Hepatocyte (in vitro differentiated cells): ENCODE measurements at regions not wholly inside any gene's neighbourhood (a gene's known extent, or its start where the extent isn't known, plus 50 kb on each side); places are given as distances from the start of the nearest gene placed in this dataset.

Source experiments
- DNase-seq: peaks from one replicate; pipeline ENCODE4 v3.0.0-alpha.2; 2016; ENCODE audit warnings: low spot score
- H2AFZ ChIP-seq: fragments of 200-600 bp; sonication (generic); 2 replicates; pipeline ENCODE4 v1.6.0; 2016; ENCODE audit warnings: antibody characterized with exemption, mild to moderate bottlenecking
- H3K27ac ChIP-seq: fragments of 200-600 bp; sonication (generic); 2 replicates; pipeline ENCODE4 v1.5.1; 2016; ENCODE audit warnings: mild to moderate bottlenecking
- H3K27me3 ChIP-seq: fragments of 200-600 bp; sonication (generic); 2 replicates; pipeline ENCODE4 v1.6.1; 2016
- H3K36me3 ChIP-seq: fragments of 200-600 bp; sonication (generic); replicated peaks from 2 replicates; pipeline ENCODE4 v1.5.1; 2016; ENCODE audit warnings: low read depth; ENCODE audit not compliant: insufficient read depth
- H3K4me1 ChIP-seq: fragments of 200-600 bp; sonication (generic); 2 replicates; pipeline ENCODE4 v1.5.1; 2016; ENCODE audit warnings: mild to moderate bottlenecking, moderate library complexity; ENCODE audit not compliant: insufficient read depth
- H3K4me2 ChIP-seq: fragments of 200-600 bp; sonication (generic); 2 replicates; pipeline ENCODE4 v1.6.0; 2016
- H3K4me3 ChIP-seq: fragments of 200-600 bp; sonication (generic); 2 replicates; pipeline ENCODE4 v1.5.1; 2016; ENCODE audit warnings: mild to moderate bottlenecking
- H3K79me2 ChIP-seq: fragments of 200-600 bp; sonication (generic); 2 replicates; pipeline ENCODE4 v1.6.0; 2017; ENCODE audit warnings: mild to moderate bottlenecking
- H3K9me2 ChIP-seq: fragments of 200-600 bp; sonication (generic); replicated peaks from 2 replicates; pipeline ENCODE4 v1.6.0; 2017; ENCODE audit warnings: mild to moderate bottlenecking; ENCODE audit not compliant: insufficient read depth
- H3K9me3 ChIP-seq: fragments of 200-600 bp; sonication (generic); 2 replicates; pipeline ENCODE4 v1.5.1; 2016; ENCODE audit warnings: low read depth, mild to moderate bottlenecking
- H4K20me1 ChIP-seq: fragments of 200-600 bp; sonication (generic); 2 replicates; pipeline ENCODE4 v1.6.0; 2016; ENCODE audit warnings: mild to moderate bottlenecking; ENCODE audit not compliant: insufficient read depth, poor library complexity, severe bottlenecking
- EZH2 ChIP-seq: fragments of 200-600 bp; sonication (generic); IDR thresholded peaks from 2 replicates; pipeline ENCODE4 v1.6.1; 2016; ENCODE audit warnings: antibody characterized with exemption, mild to moderate bottlenecking, borderline replicate concordance
- EZH2phosphoT487 ChIP-seq: fragments of 200-600 bp; sonication (generic); IDR thresholded peaks from one replicate; pipeline ENCODE4 v1.6.1; 2018; ENCODE audit warnings: antibody characterized with exemption, mild to moderate bottlenecking, low read depth, moderate library complexity; ENCODE audit not compliant: unreplicated experiment, severe bottlenecking
- WGBS: methylation state at CpG from one replicate; pipeline ENCODE4 v1.1.6; 2016; ENCODE audit warnings: low lambda C conversion rate; ENCODE audit errors: missing lambda C conversion rate; 5-methylcytosine and 5-hydroxymethylcytosine counted together
- TF ChIP-seq, protein P1 (sequence below): fragments of 200-600 bp; sonication (generic); IDR thresholded peaks from 2 replicates; pipeline ENCODE4 v1.5.1; 2016; ENCODE audit warnings: antibody characterized with exemption, mild to moderate bottlenecking; ENCODE audit not compliant: poor library complexity

DNA sequence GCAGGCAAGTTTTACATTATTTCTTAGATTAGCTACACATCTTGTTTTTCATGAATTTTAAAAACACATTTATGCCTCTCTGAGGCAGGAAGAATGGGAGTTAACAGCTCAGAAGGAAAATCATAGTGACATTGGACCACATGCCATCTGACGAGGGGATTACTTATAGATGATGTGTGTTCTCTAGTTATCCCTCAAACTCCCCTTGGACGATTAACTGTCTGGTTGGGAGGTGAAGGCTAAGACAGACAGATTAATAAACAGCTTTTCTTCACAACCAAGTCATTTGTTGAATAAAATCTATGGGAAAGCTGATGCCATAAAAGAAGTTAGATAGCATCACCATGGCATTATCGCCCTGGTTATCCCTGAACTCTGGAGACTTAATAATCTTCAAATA, 80.0 kb upstream of the PREP start:
- H3K9me2 ChIP-seq, result no peaks in the 10 kb centered on the region
- no peak overlapping the region for H3K4me3 ChIP-seq
- TF ChIP-seq, protein P1, sequence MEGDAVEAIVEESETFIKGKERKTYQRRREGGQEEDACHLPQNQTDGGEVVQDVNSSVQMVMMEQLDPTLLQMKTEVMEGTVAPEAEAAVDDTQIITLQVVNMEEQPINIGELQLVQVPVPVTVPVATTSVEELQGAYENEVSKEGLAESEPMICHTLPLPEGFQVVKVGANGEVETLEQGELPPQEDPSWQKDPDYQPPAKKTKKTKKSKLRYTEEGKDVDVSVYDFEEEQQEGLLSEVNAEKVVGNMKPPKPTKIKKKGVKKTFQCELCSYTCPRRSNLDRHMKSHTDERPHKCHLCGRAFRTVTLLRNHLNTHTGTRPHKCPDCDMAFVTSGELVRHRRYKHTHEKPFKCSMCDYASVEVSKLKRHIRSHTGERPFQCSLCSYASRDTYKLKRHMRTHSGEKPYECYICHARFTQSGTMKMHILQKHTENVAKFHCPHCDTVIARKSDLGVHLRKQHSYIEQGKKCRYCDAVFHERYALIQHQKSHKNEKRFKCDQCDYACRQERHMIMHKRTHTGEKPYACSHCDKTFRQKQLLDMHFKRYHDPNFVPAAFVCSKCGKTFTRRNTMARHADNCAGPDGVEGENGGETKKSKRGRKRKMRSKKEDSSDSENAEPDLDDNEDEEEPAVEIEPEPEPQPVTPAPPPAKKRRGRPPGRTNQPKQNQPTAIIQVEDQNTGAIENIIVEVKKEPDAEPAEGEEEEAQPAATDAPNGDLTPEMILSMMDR, result no peak
- TF ChIP-seq EZH2phosphoT487 (no peak), EZH2 (no peak)
- 56% methylated on average over 3 of the region's 3 CpGs for WGBS
- no peaks in the 10 kb centered on the region for H3K9me3 ChIP-seq
- H3K27me3 ChIP-seq, result no peaks in the 10 kb centered on the region
- H3K4me1 ChIP-seq, result peaks cover 38% of the 10 kb centered on the region
- H3K4me2 ChIP-seq, result peak overlapping the region; percentile 36
- no peaks in the 10 kb centered on the region for H3K79me2 ChIP-seq
- DNase-seq, result no peak
- peak overlapping the region; percentile 11 for H3K27ac ChIP-seq
- H3K36me3 ChIP-seq, result no peaks in the 10 kb centered on the region
- H2AFZ ChIP-seq, result no peak overlapping the region
- H4K20me1 ChIP-seq, result no peaks in the 10 kb centered on the region

DNA sequence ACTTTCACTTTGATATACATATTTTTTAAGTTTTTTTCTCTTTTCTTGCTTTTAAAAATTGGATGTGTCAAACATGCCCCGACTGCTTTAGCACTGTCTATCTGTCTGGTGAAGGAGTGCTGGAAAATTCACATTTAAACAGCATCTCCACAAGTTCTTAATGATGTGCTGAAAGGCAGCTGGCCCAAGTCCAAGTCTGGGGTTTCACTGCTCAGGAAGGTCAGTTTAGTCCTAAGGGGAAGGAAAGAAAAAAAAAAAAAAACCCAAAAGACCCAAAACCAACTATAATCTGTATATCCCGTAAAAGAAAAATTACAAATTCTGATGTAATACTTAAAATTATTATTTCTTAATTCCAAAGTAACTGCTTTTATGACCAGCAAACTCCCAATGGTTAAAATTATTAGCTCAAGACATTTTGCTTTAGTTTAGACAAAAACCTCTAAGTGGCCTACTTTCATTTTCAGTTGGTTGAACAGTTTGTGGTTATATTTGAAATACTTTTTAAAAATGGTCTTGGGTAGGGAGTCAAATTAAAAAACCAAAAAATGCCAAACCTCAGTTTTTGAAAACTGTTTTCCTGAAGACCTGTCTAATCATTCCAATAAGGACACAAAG, 79.5 kb upstream of the PREP start:
- TF ChIP-seq, protein P1, result no peak
- TF ChIP-seq EZH2phosphoT487, result no peak
- TF ChIP-seq EZH2, result no peak
- WGBS, result 75% methylated on average over 2 of the region's 2 CpGs
- Histone ChIP-seq H2AFZ (no peak overlapping the region), H3K27me3 (no peaks in the 10 kb centered on the region), H3K9me3 (no peaks in the 10 kb centered on the region), H3K4me3 (no peak overlapping the region), H4K20me1 (no peaks in the 10 kb centered on the region), H3K4me1 (peaks cover 35% of the 10 kb centered on the region), H3K36me3 (no peaks in the 10 kb centered on the region), H3K79me2 (no peaks in the 10 kb centered on the region), H3K9me2 (no peaks in the 10 kb centered on the region), H3K4me2 (no peak overlapping the region), H3K27ac (peak overlapping the region; percentile 11)
- DNase-seq, result peak; percentile 20

DNA sequence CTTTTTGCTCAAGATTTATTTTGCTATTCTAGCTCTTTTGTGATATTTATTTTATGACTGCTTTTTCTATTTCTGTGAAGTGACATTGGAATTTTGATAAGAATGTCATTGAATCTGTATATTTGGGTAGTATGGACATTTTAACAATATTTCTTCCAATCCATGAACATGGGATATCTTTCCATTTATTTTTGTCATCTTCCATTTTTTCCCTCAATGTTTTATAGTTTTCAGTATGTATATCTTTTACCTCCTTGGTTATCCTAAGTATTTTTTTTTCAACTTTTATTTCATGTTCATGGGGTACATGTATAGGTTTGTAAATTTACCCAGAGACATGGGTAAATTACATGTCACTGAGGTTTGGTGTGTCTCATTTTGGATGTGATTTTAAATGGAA, 74.1 kb upstream of the PREP start:
- Histone ChIP-seq H3K4me2 (no peak overlapping the region), H3K79me2 (no peaks in the 10 kb centered on the region), H4K20me1 (no peaks in the 10 kb centered on the region), H3K9me2 (no peaks in the 10 kb centered on the region), H3K36me3 (no peaks in the 10 kb centered on the region), H2AFZ (no peak overlapping the region), H3K27me3 (no peaks in the 10 kb centered on the region), H3K4me3 (no peak overlapping the region), H3K9me3 (peaks cover 8% of the 10 kb centered on the region), H3K27ac (no peak overlapping the region), H3K4me1 (peaks cover 2% of the 10 kb centered on the region)
- no peak for DNase-seq
- TF ChIP-seq EZH2phosphoT487 (no peak), EZH2 (no peak)
- TF ChIP-seq, protein P1, result no peak

DNA sequence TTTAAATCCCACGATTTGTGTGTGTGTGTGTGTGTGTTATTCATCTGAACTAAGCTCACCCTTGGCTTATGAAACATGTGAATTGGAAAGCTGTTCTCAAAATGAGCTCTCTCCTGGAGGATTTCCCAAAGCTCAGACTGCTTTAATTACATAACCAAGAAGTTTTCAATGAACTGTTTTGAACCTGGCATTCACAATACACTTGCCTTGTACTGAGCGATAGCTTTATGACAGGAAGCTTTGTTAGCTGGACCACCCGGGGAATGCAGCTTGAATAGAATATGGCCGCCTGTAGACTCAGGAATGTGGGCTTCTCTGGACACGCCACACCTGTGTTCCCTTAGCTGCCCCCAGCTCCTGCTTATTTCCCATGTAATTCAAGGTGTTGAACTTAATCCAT, 71.4 kb upstream of the PREP start:
- DNase-seq, result no peak
- Histone ChIP-seq H3K4me3 (no peak overlapping the region), H3K27ac (no peak overlapping the region), H4K20me1 (no peaks in the 10 kb centered on the region), H3K4me1 (no peaks in the 10 kb centered on the region), H3K36me3 (no peaks in the 10 kb centered on the region), H3K27me3 (no peaks in the 10 kb centered on the region), H3K9me3 (peaks cover 8% of the 10 kb centered on the region), H3K79me2 (no peaks in the 10 kb centered on the region), H3K9me2 (no peaks in the 10 kb centered on the region), H3K4me2 (no peak overlapping the region), H2AFZ (no peak overlapping the region)
- TF ChIP-seq EZH2 (no peak), EZH2phosphoT487 (no peak)
- TF ChIP-seq, protein P1, result no peak
- 78% methylated on average over 5 of the region's 5 CpGs for WGBS
